HG03442 (cell line): ENCODE measurements at regions not wholly inside any gene's neighbourhood (a gene's known extent, or its start where the extent isn't known, plus 50 kb on each side); places are given as distances from the start of the nearest gene placed in this dataset.

ENCODE experiments used
- ATAC-seq: cut with Tn5 transposase; IDR thresholded peaks from one replicate; pipeline ENCODE4 v1.9.1; 2021; ENCODE audit warnings: mild to moderate bottlenecking, moderate library complexity; ENCODE audit not compliant: unreplicated experiment

GRCh38 chr16:86447228-86447627 is 63.1 kb upstream of the FOXF1 start:
- ATAC-seq: no peak

- no peak for ATAC-seq
Measured at GRCh38 chr16:86448306-86448890, 61.9 kb upstream of the FOXF1 start.

- ATAC-seq: no peak
Measured at GRCh38 chr16:86449446-86450095, 60.8 kb upstream of the FOXF1 start.

- no peak for ATAC-seq
Measured at GRCh38 chr16:86450691-86451090, 59.6 kb upstream of the FOXF1 start.

GRCh38 chr16:86452451-86452850 is 57.9 kb upstream of the FOXF1 start:
- ATAC-seq: no peak

- ATAC-seq: no peak
Measured at GRCh38 chr16:86455116-86455515, 55.2 kb upstream of the FOXF1 start.

GRCh38 chr16:86455640-86456039 is 54.7 kb upstream of the FOXF1 start:
- no peak for ATAC-seq

GRCh38 chr16:86457501-86458148 is 52.7 kb upstream of the FOXF1 start:
- ATAC-seq: no peak

- ATAC-seq: no peak
Measured at GRCh38 chr16:86458149-86458777, 52.1 kb upstream of the FOXF1 start.

- ATAC-seq: no peak
Measured at GRCh38 chr16:86459266-86459665, 51.1 kb upstream of the FOXF1 start.
